ENCODE measurements at regions not wholly inside any gene's neighbourhood (a gene's known extent, or its start where the extent isn't known, plus 50 kb on each side); places are given as distances from the start of the nearest gene placed in this dataset.

DNA sequence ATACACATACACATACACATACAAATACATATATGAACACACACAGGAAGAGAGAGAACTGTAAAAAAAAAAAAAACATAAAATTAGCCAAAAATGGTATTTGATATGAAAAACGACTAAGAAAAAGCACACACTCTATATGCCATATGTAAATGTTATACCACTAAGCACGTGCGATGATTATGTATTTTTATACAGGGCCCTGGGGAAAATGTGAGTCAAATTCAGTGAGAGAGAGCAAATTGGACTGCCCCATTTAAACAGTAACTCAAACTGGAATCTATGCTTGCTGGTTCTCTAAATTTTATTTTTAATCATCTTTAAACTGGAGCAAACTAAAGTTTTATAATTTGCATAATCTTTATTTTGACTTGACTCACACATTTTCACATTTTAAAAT is 197.8 kb upstream of the MTNR1B start:
- TF ChIP-seq, protein P1, sequence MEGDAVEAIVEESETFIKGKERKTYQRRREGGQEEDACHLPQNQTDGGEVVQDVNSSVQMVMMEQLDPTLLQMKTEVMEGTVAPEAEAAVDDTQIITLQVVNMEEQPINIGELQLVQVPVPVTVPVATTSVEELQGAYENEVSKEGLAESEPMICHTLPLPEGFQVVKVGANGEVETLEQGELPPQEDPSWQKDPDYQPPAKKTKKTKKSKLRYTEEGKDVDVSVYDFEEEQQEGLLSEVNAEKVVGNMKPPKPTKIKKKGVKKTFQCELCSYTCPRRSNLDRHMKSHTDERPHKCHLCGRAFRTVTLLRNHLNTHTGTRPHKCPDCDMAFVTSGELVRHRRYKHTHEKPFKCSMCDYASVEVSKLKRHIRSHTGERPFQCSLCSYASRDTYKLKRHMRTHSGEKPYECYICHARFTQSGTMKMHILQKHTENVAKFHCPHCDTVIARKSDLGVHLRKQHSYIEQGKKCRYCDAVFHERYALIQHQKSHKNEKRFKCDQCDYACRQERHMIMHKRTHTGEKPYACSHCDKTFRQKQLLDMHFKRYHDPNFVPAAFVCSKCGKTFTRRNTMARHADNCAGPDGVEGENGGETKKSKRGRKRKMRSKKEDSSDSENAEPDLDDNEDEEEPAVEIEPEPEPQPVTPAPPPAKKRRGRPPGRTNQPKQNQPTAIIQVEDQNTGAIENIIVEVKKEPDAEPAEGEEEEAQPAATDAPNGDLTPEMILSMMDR (IDR thresholded peaks at IDR 0.05; ENCODE audit: insufficient read depth, low read length, missing control alignments), result no peak
- POLR2A ChIA-PET, result no interaction called here
- no peak for DNase-seq (ENCODE audit: low read depth, low spot score)
- CTCF ChIA-PET, result no interaction called here
- H3K4me3 ChIP-seq (ENCODE audit: low read depth, low read length), result no peak overlapping the region

DNA sequence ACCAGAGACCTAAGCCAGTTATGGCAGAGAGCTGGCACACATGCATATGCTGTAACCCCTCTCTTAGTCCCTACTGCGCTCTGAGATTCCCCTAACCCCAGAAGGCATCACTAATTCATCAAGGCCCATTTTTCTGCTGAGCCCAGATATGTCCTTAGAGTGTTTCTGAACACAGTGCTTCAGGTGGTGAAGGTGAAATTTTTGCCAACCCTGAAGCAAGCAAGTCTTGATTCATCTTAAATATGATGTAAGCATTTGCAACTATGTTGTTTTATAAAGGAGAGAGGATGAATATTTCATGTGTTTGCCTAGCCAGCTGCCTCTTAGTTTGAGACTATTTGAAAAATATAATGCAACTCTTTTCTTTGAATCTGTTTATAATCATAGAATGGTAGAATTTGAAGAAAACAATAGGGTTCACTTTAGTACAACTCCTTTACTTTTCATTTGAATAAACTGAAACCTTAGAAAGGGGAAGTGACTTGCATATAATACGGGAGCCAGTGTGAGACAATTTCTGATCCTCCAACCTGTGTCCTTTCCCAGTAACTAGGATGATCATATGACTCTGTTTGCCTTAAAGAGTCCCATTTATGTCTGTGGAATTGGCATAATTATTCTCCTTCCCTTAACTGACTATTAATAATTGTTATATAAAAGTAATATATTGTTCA is 194.3 kb upstream of the MTNR1B start:
- no peak for DNase-seq (ENCODE audit: low read depth, low spot score)
- CTCF ChIA-PET, result no interaction called here

DNA sequence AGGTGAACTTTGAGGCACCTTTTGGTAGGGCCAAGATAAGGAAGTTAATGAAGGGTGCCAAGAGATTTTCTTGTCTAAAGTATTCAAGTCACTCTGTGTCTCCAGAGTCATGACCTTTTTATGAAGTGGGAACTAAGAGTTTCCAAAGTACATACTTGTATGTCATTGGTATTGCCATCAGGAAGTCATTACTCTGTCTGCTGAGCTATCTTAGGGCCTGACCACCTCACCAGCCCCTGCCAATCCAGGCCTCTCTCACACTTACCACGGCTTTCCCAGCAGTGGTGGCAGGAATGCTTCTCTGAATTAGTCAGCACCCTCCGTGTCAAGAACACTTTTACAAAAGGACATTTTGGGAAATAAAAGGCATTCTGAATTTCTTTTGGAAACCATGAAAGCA is 192.8 kb upstream of the MTNR1B start:
- POLR2A ChIA-PET, result no interaction called here
- CTCF ChIA-PET, result no interaction called here
- TF ChIP-seq, protein P1 (IDR thresholded peaks at IDR 0.05; ENCODE audit: insufficient read depth, low read length, missing control alignments), result no peak

More for the DNA sequence above, 194.3 kb upstream of the MTNR1B start:
- H3K4me3 ChIP-seq (ENCODE audit: low read depth, low read length), result no peak overlapping the region
- TF ChIP-seq, protein P1 (IDR thresholded peaks at IDR 0.05; ENCODE audit: insufficient read depth, low read length, missing control alignments), result no peak
- POLR2A ChIA-PET, result no interaction called here

DNA sequence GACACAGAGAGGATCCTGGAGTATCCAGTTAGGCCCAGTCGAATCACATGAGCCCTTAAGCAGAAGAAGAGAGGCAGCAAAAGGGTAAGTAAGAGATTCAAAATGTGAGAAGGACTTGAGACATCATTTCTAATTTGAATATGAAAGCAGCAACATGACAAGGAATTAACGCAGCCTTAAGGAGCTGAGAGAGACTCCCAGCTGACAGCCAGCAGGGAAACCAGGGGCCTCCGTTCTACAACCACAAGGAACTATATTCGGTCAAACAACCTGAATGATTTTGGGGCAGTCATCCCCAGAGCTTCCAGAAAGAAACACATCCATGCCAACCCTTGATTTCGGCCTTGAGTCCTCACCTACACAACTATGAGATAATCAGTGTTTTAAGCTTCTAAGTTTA is 189.7 kb upstream of the MTNR1B start:
- TF ChIP-seq, protein P1 (IDR thresholded peaks at IDR 0.05; ENCODE audit: insufficient read depth, low read length, missing control alignments), result no peak
- no peak overlapping the region for H3K4me3 ChIP-seq (ENCODE audit: low read depth, low read length)
- no peak for DNase-seq (ENCODE audit: low read depth, low spot score)
- ChIA-PET CTCF (no interaction called here), POLR2A (no interaction called here)

More for the DNA sequence above, 192.8 kb upstream of the MTNR1B start:
- H3K4me3 ChIP-seq (ENCODE audit: low read depth, low read length), result no peak overlapping the region
- no peak for DNase-seq (ENCODE audit: low read depth, low spot score)

DNA sequence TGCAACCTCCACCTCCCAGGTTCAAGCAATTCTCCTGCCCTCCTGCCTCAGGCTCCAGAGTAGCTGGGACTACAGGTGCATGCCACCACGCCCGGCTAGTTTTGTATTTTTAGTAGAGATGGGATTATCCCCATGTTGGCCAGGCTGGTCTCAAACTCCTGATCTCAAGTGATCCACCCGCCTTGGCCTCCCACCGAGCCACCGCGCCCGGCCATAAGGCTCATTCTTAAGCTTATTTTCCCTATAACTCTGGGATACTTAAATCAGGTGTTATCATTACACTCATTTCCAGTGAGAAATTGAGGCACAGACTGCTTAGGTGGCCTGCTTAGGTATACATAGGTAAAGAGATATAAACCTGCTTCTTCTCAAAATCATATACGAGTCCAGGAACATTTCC is 188.3 kb upstream of the MTNR1B start:
- no peak overlapping the region for H3K4me3 ChIP-seq (ENCODE audit: low read depth, low read length)
- CTCF ChIA-PET, result no interaction called here
- TF ChIP-seq, protein P1 (IDR thresholded peaks at IDR 0.05; ENCODE audit: insufficient read depth, low read length, missing control alignments), result no peak
- no peak for DNase-seq (ENCODE audit: low read depth, low spot score)
- POLR2A ChIA-PET, result no interaction called here

DNA sequence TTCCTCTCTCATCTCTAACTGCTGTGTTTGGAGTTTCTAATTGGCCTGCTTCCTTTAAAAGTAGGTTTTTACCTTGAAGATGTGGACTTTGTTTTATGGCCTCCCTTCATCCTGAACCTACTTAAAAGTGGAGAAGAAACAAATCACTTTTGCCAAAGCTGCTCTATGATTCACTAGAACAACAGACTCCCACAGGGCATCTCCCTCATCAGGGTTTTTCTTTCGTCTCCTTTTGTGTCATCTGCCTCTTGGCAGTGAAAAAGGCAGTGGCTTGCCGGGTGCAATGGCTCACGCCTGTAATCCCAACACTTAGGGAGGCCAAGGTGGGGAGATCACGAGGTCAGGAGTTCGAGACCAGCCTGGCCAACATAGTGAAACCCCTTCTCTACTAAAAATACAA is 186.6 kb upstream of the MTNR1B start:
- ChIA-PET POLR2A (no interaction called here), CTCF (no interaction called here)
- TF ChIP-seq, protein P1 (IDR thresholded peaks at IDR 0.05; ENCODE audit: insufficient read depth, low read length, missing control alignments), result no peak
- DNase-seq (ENCODE audit: low read depth, low spot score), result no peak
- no peak overlapping the region for H3K4me3 ChIP-seq (ENCODE audit: low read depth, low read length)

Measured in AG04449 (cell line).